ENCODE measurements at regions not wholly inside any gene's neighbourhood (a gene's known extent, or its start where the extent isn't known, plus 50 kb on each side); places are given as distances from the start of the nearest gene placed in this dataset.

- TF ChIP-seq CTCF (IDR thresholded peaks at IDR 0.05; ENCODE audit: extremely low read depth, missing control alignments) = no peak
- DNase-seq (ENCODE audit: low spot score) = no peak
Measured at GRCh38 chr4:20091781-20092180, 159.9 kb upstream of the SLIT2 start.

GRCh38 chr4:20087522-20087911 lies 164.2 kb upstream of the SLIT2 start:
- TF ChIP-seq CTCF (IDR thresholded peaks at IDR 0.05; ENCODE audit: extremely low read depth, missing control alignments) = no peak
- DNase-seq (ENCODE audit: low spot score) = no peak

- no peak for DNase-seq (ENCODE audit: low spot score)
- no peak for TF ChIP-seq CTCF (IDR thresholded peaks at IDR 0.05; ENCODE audit: extremely low read depth, missing control alignments)
Measured at GRCh38 chr4:20086799-20087521, 164.7 kb upstream of the SLIT2 start.

- no peak for DNase-seq (ENCODE audit: low spot score)
- TF ChIP-seq CTCF (IDR thresholded peaks at IDR 0.05; ENCODE audit: extremely low read depth, missing control alignments) = no peak
Measured at GRCh38 chr4:20086067-20086798, 165.5 kb upstream of the SLIT2 start.

GRCh38 chr4:20085653-20086052 lies 166.1 kb upstream of the SLIT2 start:
- TF ChIP-seq CTCF (IDR thresholded peaks at IDR 0.05; ENCODE audit: extremely low read depth, missing control alignments) = no peak
- no peak for DNase-seq (ENCODE audit: low spot score)

- no peak for TF ChIP-seq CTCF (IDR thresholded peaks at IDR 0.05; ENCODE audit: extremely low read depth, missing control alignments)
- no peak for DNase-seq (ENCODE audit: low spot score)
Measured at GRCh38 chr4:20085156-20085555, 166.5 kb upstream of the SLIT2 start.

GRCh38 chr4:20084488-20084887 lies 167.2 kb upstream of the SLIT2 start:
- no peak for TF ChIP-seq CTCF (IDR thresholded peaks at IDR 0.05; ENCODE audit: extremely low read depth, missing control alignments)
- DNase-seq (ENCODE audit: low spot score) = no peak
